NCI-H2107 treated with DMSO at 0.1 percent for 48 hours (cell line): ENCODE measurements at regions not wholly inside any gene's neighbourhood (a gene's known extent, or its start where the extent isn't known, plus 50 kb on each side); places are given as distances from the start of the nearest gene placed in this dataset.

Experiments
- DNase-seq: peaks from one replicate; lab custom pipeline; 2025; ENCODE audit not compliant: unreplicated experiment; lab: John Stamatoyannopoulos, UW

DNA sequence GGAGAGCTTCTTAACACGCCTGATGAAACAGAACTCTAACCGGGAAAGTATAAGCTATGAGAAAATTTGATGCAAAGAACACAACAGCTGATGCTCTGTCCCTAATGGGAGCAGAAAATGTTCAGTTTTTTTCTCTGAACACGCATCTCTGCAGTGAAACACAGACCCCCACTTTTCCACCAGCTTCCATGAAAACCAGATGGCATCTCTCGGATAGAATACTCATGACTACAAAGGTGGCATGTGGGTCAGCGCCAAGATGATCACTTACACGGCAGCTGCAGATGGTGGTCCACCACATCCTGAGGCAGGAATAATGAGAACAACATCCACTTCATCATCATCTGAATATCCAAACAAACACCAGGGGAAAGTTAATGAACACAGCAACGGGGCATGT, 85.2 kb upstream of the CNR1 start:
- no peak for DNase-seq

DNA sequence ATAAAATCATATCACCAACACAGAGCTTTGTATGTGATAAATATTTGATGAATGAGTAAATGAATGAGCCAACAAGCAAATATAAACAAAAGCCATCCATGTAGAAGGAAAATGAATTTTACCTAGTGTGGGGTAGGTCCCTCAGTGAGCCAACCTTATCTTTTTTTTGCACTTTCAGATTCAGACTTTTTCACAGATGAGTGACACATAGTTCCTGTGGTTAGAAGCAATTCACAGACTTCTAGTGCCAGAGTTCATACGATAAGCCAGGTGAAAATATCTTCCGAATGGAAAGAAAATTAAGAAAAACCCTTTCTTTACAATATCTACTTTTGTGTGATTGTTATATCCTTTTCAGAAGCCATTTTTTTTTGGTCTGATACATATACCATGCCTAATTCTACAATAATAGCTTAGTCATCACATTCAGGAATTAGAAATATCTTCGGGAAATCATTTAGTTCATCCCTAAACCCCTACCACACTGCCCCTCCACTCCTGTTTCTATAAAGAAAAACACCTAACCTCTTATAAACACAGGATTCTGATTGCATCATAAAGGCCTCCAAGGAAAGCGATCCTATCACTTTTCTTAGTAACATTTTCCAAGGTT, 82.7 kb upstream of the CNR1 start:
- DNase-seq = no peak

DNA sequence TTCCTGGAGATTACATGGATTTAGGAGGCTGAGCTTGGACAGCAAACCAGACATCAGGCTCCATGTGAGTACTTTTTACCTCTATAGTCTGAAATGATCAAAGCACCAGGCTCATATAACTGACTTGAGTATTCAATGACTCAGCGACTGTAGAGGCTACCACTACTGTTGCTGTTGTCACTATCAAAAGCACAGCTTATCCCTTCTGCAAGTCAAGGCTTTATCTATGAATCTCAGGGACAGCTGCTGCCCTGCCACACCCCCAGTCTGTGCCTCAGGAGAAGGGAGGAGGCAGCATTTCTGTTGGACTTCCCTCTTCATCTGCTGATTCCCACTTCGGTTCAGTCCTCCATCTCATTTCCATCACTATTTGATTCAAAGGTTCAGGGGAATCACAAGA, 80.5 kb upstream of the CNR1 start:
- no peak for DNase-seq

DNA sequence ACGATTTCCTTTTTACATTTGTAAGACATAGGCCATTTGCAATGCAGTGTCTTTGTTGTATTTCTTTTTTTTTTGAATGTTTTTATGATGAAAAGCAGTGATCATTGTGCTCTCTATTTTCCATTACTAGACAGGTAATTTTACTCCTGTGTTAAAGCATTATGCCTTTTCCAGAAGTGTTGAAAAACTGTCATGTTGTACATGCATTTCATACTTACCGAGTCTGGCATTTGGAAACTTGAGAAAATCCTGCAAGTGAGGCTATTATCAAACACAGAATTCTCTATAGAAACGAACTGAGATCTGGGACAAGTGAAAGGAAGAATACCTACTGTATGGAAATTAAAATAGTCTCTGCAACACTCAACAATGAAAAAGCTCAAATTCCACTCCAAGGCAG, 78.6 kb upstream of the CNR1 start:
- no peak for DNase-seq

- no peak for DNase-seq
Measured at GRCh38 chr6:88238901-88239300, 72.8 kb upstream of the CNR1 start.

DNA sequence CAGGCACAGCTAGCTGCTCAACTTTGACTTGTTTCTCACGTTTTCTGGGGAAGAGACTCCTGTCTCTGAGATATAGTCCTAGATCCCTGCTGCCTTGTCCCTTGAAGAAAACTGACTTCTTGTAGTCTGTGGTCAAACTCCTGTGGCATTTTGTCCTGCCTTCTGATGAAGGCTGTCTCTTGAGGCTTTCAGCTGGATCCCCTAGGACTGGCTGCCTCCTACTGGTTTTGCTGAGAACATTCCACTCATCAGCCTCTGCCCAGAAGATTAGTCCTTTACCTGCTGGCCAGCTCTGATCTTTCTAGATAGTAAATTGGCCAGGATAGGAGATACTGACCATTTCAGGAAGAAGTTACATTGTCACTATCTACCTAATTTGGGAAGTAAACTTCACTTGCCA, 71.9 kb upstream of the CNR1 start:
- peak; percentile 9 for DNase-seq

DNA sequence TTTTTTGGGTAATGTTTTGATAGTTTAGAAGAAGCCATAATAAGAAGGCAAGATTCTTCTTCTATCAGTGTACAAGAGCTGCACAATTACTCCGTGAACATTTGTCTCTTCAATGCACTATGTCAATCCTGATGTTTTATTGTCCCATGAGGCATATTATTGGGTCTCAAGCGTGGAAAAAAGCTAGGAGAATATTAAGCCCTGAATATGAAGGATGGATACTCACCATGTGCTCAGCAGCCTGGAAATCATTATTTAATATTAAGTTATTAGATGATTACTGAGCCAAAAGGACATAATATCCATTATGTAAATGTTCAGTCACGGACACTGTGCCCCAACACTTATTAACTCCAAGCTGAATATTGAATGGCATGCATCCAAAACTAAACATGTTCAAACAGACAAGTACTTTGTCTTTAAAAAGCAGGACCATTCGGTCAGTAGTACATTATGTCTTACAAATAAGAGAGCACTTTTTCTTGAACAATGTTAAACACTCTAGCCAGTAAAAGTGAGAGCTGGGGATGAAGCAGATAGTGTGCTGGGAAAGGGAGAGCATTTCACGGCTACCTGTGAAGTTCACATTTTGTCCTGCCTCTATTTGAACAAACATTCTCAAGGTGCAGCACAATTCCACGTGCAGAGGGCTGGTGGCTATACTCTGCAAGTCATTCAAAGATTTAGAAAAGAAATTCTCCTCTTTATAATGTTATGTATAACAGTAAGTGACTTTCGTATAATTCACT, 70.6 kb upstream of the CNR1 start:
- no peak for DNase-seq

DNA sequence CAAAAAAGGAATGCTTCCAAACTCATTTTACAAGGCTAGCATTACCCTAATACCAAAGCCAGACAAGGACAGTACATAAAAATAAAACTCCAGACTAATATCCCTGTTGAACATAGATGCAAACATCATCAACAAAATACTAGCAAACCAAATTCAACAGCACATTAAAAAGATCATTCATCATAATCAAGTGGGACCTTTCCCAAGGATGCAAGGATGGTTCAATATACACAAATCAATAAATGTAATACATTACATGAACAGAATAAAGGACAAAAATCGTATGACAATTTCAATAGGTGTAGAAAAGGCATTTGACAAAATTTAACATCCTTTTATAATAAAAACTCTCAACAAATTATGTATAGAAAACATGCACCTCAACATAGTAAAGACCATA, 66.6 kb upstream of the CNR1 start:
- no peak for DNase-seq

DNA sequence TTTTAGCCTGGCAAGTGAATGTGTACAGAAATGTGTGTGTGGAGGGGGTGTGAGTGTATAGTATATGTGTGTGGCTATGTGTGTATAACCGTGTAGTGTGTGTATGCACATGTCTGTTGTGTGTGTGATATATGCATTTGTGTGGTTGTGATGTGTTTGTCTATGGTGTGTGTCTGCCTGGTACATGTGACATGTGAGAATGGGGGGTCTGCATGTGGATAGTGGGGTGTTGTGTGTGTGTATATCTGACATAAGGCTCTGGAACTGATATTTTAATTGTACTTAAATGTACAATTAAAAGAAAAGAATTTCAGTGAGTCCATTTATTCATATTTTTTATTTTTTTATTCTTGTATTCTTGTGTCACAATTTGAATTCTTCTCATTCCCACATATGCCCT, 57.2 kb upstream of the CNR1 start:
- DNase-seq = no peak

DNA sequence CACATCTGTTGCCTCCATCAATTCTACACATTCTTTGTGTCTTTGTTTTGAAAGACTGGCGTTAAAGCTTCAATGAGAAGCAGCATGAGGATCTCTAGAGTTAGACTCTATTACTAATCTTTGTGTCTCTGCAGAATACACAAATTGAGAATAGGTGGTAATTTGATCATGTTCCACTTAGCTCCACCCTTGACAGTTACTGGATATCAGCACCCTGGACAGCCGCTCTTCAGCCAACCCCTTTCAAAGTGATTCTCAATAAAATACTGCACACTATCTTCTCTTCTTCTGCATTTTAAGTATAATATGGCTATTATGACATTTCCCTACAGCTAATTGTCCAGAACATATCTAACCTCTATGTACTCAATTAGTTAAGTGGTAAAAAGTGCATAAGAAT, 54.3 kb upstream of the CNR1 start:
- DNase-seq = no peak

GRCh38 chr6:88216182-88216581, 50.0 kb upstream of the CNR1 start:
- DNase-seq = no peak
